GM12878 (cell line): ENCODE measurements at regions not wholly inside any gene's neighbourhood (a gene's known extent, or its start where the extent isn't known, plus 50 kb on each side); places are given as distances from the start of the nearest gene placed in this dataset.

ENCODE experiments used
- BCL11A ChIP-seq: IDR thresholded peaks from 2 replicates; pipeline ENCODE4 v1.6.1; 2011; ENCODE audit warnings: low read depth, low read length
- CBX5 ChIP-seq: sonication (generic); IDR thresholded peaks from 2 replicates; pipeline ENCODE4 v1.6.1; 2016; ENCODE audit warnings: low read depth, moderate library complexity, mild to moderate bottlenecking, inconsistent platforms
- CEBPB ChIP-seq, 2 experiments: fragments of 150-350 bp in 1 of 2; IDR thresholded peaks; 2 replicates each; pipeline ENCODE4 v1.6.1; 2012 to 2014; ENCODE audit warnings: low read depth in 2 of 2, low read length in 2 of 2, borderline replicate concordance in 1 of 2, inconsistent platforms in 1 of 2
- FOS ChIP-seq: IDR thresholded peaks from 3 replicates; pipeline ENCODE4 v1.6.1; 2011; ENCODE audit warnings: borderline replicate concordance; ENCODE audit not compliant: insufficient read length; ENCODE audit errors: extremely low read depth
- MYC ChIP-seq: IDR thresholded peaks from 2 replicates; pipeline ENCODE4 v1.6.1; 2011; ENCODE audit warnings: mild to moderate bottlenecking, low read length, moderate library complexity, inconsistent platforms; ENCODE audit not compliant: insufficient read depth, insufficient replicate concordance, insufficient read length, severe bottlenecking
- NFIC ChIP-seq: IDR thresholded peaks from 2 replicates; pipeline ENCODE4 v1.6.1; 2012; ENCODE audit warnings: low read depth, mild to moderate bottlenecking, inconsistent platforms, low read length, moderate library complexity
- NFYB ChIP-seq: IDR thresholded peaks from 2 replicates; pipeline ENCODE4 v1.6.1; 2011; ENCODE audit warnings: low read depth, mild to moderate bottlenecking, low read length, improper control_type of control experiment, moderate library complexity; ENCODE audit not compliant: insufficient read depth
- POLR2AphosphoS5 ChIP-seq: IDR thresholded peaks from 2 replicates; pipeline ENCODE4 v1.6.1; 2011; ENCODE audit warnings: mild to moderate bottlenecking, low read length, inconsistent platforms
- RAD21 ChIP-seq: IDR thresholded peaks from 2 replicates; pipeline ENCODE4 v1.6.1; 2011; ENCODE audit warnings: mild to moderate bottlenecking, low read depth, low read length, moderate library complexity; ENCODE audit not compliant: insufficient read depth
- ZNF274 ChIP-seq: IDR thresholded peaks from one replicate; pipeline ENCODE4 v1.8.0; 2011; ENCODE audit not compliant: insufficient read length, insufficient read depth
- TF ChIP-seq, protein P1 (sequence below): IDR thresholded peaks from 2 replicates; pipeline ENCODE4 v1.6.1; 2012; ENCODE audit warnings: mild to moderate bottlenecking, low read depth, low read length
- TF ChIP-seq, protein P2 (sequence below), 3 experiments: IDR thresholded peaks in 2 of 3; conservative IDR thresholded peaks in 1 of 3; 2 replicates each; pipeline ENCODE4 v1.5.1; 2011; ENCODE audit warnings: low read depth in 3 of 3, low read length in 3 of 3, mild to moderate bottlenecking in 3 of 3, control low read depth in 2 of 3, moderate library complexity in 2 of 3, inconsistent platforms in 1 of 3, mixed read lengths in 1 of 3; ENCODE audit not compliant: control insufficient read depth in 2 of 3, insufficient read depth in 1 of 3; ENCODE audit errors: extremely low read depth in 1 of 3
- TF ChIP-seq, protein P3 (sequence below): IDR thresholded peaks from 2 replicates; pipeline ENCODE4 v1.6.1; 2012; ENCODE audit warnings: low read depth, low read length, improper control_type of control experiment

DNA sequence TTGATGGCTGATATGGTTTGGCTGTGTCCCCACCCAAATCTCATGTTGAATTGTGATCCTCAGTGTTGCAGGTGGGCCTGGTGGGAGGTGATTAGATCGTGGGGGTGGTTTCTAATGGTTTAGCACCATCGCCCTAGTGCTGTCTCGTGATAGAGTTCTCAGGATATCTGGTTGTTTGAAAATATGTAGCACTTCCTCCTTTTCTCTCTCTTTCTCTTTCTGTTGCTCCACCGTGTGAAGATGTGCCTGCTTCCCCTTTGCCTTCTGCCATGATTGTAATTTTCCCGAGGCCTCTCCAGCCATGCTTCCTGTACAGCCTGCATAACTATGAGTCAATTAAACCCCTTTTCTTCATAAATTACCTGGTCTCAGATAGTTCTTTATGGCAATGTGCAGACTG is 111.6 kb downstream of the SREK1 start:
- no peak for TF ChIP-seq NFIC
- no peak for TF ChIP-seq FOS
- TF ChIP-seq BCL11A: no peak
- TF ChIP-seq NFYB: no peak
- TF ChIP-seq, protein P1, sequence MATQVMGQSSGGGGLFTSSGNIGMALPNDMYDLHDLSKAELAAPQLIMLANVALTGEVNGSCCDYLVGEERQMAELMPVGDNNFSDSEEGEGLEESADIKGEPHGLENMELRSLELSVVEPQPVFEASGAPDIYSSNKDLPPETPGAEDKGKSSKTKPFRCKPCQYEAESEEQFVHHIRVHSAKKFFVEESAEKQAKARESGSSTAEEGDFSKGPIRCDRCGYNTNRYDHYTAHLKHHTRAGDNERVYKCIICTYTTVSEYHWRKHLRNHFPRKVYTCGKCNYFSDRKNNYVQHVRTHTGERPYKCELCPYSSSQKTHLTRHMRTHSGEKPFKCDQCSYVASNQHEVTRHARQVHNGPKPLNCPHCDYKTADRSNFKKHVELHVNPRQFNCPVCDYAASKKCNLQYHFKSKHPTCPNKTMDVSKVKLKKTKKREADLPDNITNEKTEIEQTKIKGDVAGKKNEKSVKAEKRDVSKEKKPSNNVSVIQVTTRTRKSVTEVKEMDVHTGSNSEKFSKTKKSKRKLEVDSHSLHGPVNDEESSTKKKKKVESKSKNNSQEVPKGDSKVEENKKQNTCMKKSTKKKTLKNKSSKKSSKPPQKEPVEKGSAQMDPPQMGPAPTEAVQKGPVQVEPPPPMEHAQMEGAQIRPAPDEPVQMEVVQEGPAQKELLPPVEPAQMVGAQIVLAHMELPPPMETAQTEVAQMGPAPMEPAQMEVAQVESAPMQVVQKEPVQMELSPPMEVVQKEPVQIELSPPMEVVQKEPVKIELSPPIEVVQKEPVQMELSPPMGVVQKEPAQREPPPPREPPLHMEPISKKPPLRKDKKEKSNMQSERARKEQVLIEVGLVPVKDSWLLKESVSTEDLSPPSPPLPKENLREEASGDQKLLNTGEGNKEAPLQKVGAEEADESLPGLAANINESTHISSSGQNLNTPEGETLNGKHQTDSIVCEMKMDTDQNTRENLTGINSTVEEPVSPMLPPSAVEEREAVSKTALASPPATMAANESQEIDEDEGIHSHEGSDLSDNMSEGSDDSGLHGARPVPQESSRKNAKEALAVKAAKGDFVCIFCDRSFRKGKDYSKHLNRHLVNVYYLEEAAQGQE: no peak
- no peak for TF ChIP-seq ZNF274
- TF ChIP-seq POLR2AphosphoS5: no peak
- TF ChIP-seq, protein P2, sequence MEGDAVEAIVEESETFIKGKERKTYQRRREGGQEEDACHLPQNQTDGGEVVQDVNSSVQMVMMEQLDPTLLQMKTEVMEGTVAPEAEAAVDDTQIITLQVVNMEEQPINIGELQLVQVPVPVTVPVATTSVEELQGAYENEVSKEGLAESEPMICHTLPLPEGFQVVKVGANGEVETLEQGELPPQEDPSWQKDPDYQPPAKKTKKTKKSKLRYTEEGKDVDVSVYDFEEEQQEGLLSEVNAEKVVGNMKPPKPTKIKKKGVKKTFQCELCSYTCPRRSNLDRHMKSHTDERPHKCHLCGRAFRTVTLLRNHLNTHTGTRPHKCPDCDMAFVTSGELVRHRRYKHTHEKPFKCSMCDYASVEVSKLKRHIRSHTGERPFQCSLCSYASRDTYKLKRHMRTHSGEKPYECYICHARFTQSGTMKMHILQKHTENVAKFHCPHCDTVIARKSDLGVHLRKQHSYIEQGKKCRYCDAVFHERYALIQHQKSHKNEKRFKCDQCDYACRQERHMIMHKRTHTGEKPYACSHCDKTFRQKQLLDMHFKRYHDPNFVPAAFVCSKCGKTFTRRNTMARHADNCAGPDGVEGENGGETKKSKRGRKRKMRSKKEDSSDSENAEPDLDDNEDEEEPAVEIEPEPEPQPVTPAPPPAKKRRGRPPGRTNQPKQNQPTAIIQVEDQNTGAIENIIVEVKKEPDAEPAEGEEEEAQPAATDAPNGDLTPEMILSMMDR (IDR thresholded peaks at IDR 0.05 in 2 of 3, conservative IDR thresholded peaks at IDR 0.05 in 1 of 3; ENCODE audit: control insufficient read depth in 2 of 3, extremely low read depth in 1 of 3, insufficient read depth in 1 of 3, low read depth in 3 of 3, low read length in 3 of 3): no peak
- TF ChIP-seq, protein P3, sequence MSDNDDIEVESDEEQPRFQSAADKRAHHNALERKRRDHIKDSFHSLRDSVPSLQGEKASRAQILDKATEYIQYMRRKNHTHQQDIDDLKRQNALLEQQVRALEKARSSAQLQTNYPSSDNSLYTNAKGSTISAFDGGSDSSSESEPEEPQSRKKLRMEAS: no peak
- TF ChIP-seq CEBPB (IDR thresholded peaks at IDR 0.05; ENCODE audit: borderline replicate concordance in 1 of 2, low read depth in 2 of 2, low read length in 2 of 2): no peak
- TF ChIP-seq CBX5: no peak
- no peak for TF ChIP-seq RAD21
- no peak for TF ChIP-seq MYC
